ENCODE measurements at regions not wholly inside any gene's neighbourhood (a gene's known extent, or its start where the extent isn't known, plus 50 kb on each side); places are given as distances from the start of the nearest gene placed in this dataset.

DNA sequence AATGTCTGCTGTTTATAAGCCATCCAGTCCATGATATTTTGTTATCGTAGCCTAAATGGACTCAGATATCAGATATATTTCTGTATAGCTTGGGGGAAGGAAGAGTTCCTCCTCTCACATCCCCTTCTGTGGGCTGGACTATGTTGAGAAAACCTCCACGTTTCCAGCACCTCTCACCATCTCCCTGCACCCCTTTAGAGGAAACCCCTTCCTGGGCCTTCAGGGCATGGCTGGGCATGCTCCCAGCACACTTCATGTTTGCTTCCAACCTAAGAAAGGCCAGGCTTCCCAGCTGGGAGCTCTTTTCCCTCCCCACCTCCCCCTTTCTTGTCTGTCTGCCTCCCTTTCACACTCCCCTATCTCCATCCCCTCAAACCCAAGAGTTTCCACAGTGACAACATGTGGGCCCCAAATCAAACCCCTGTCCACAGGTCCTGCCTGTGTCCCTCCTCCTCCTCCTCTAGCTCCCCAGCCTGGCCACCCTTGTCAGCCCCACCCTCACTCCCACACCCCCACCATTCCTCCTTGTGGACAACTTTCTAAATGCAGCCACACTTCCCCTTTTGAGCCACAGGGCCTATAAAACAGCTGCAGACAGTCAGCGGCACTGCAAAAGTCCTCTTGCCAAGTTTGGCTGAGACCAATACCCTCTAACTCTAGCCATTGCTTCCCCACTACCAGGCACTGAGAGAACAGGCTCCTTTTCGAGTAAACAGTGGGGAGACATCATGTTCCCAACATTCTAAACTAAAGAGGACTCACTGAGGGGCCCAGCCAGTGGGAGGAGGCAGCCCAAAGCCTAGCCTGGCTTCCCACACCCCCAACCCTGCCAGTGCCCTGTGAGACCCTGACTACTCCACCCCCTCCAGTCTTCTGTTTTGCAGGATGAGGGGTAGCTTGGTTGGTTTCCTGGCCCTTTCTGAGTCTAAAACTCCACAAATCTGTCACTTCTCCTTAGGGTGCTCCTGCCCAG, 120.5 kb downstream of the ZFP36L2 start:
- TF ChIP-seq, protein P1, sequence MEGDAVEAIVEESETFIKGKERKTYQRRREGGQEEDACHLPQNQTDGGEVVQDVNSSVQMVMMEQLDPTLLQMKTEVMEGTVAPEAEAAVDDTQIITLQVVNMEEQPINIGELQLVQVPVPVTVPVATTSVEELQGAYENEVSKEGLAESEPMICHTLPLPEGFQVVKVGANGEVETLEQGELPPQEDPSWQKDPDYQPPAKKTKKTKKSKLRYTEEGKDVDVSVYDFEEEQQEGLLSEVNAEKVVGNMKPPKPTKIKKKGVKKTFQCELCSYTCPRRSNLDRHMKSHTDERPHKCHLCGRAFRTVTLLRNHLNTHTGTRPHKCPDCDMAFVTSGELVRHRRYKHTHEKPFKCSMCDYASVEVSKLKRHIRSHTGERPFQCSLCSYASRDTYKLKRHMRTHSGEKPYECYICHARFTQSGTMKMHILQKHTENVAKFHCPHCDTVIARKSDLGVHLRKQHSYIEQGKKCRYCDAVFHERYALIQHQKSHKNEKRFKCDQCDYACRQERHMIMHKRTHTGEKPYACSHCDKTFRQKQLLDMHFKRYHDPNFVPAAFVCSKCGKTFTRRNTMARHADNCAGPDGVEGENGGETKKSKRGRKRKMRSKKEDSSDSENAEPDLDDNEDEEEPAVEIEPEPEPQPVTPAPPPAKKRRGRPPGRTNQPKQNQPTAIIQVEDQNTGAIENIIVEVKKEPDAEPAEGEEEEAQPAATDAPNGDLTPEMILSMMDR (IDR thresholded peaks at IDR 0.05; ENCODE audit: poor library complexity): peak; percentile 27
- no peak for TF ChIP-seq EZH2 (IDR thresholded peaks at IDR 0.05; ENCODE audit: borderline replicate concordance)
- no peak for TF ChIP-seq EZH2phosphoT487 (IDR thresholded peaks at IDR 0.05; ENCODE audit: low read depth, severe bottlenecking, unreplicated experiment)
